Thymus (tissue), 11 donors: ENCODE measurements at regions not wholly inside any gene's neighbourhood (a gene's known extent, or its start where the extent isn't known, plus 50 kb on each side); places are given as distances from the start of the nearest gene placed in this dataset.
"Not testable (repeated sequence)": the region's sequence is repeated elsewhere in the genome, so short reads cannot be mapped to it uniquely, and the experiment has no call there.

ENCODE experiments used
- DNase-seq, 9 donors: peaks; one replicate each; pipeline ENCODE4 v3.0.0-alpha.2; 2013; ENCODE audit warnings: low spot score in 9 of 9, low read depth in 6 of 9, missing footprints in 1 of 9
- H3K27ac ChIP-seq, 2 donors: one replicate each; pipeline ENCODE4 v1.5.1; 2013; ENCODE audit warnings: control low read depth in 1 of 2, low read depth in 1 of 2, low read length in 1 of 2, mild to moderate bottlenecking in 1 of 2, moderate library complexity in 1 of 2
- H3K27me3 ChIP-seq, 2 donors: one replicate each; pipeline ENCODE4 v1.5.1; 2013; ENCODE audit warnings: low read length in 1 of 2; ENCODE audit not compliant: control insufficient read depth in 2 of 2, insufficient read depth in 1 of 2
- H3K36me3 ChIP-seq, 2 donors: one replicate each; pipeline ENCODE4 v1.5.1; 2013; ENCODE audit warnings: low read length in 1 of 2, mild to moderate bottlenecking in 1 of 2, moderate library complexity in 1 of 2; ENCODE audit not compliant: control insufficient read depth in 2 of 2, insufficient read depth in 2 of 2
- H3K4me1 ChIP-seq, 2 donors: one replicate each; pipeline ENCODE4 v1.5.1; 2013; ENCODE audit warnings: low read length in 2 of 2; ENCODE audit not compliant: control insufficient read depth in 2 of 2, insufficient read depth in 2 of 2
- H3K4me3 ChIP-seq, 2 donors: one replicate each; pipeline ENCODE4 v1.5.1; 2013; ENCODE audit warnings: low read length in 2 of 2, control low read depth in 1 of 2, mild to moderate bottlenecking in 1 of 2
- H3K9me3 ChIP-seq, 2 donors: one replicate each; pipeline ENCODE4 v1.5.1; 2013; ENCODE audit warnings: low read length in 1 of 2, mild to moderate bottlenecking in 1 of 2; ENCODE audit not compliant: control insufficient read depth in 2 of 2, insufficient read depth in 1 of 2
- WGBS: extraction: QIAGEN DNeasy Blood & Tissue Kit; methylation state at CpG from one replicate; pipeline ENCODE4 v1.1.7; 2013; 5-methylcytosine and 5-hydroxymethylcytosine counted together
- donor health status: healthy.

DNA sequence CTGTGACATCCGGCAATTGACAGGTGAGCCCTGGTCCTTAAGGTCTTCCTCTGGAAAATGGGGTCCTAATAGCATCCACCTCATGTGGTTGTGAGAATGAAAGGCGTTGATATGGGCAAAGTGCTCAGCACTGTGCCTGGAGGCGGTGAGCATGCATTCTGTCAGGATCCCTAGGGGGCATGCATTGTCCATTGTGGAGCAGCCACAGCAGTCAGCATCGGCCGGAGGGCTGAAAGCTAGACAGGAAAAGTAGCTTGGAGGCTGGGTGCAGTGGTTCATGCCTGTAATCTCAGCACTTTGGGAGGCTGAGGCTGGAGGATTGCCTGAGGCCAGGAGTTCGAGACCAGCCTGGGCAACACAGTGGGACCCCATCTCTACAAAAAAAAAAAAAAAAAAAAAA is 122.2 kb downstream of the LHX2 start:
- Histone ChIP-seq H3K4me1 (no peaks in the 10 kb centered on the region), H3K27ac (no peak overlapping the region), H3K4me3 (no peak overlapping the region), H3K9me3 (no peaks in the 10 kb centered on the region), H3K36me3 (no peaks in the 10 kb centered on the region), H3K27me3 (no peaks in the 10 kb centered on the region)
- DNase-seq = no peak
- WGBS = 61% methylated on average over 6 of the region's 6 CpGs

DNA sequence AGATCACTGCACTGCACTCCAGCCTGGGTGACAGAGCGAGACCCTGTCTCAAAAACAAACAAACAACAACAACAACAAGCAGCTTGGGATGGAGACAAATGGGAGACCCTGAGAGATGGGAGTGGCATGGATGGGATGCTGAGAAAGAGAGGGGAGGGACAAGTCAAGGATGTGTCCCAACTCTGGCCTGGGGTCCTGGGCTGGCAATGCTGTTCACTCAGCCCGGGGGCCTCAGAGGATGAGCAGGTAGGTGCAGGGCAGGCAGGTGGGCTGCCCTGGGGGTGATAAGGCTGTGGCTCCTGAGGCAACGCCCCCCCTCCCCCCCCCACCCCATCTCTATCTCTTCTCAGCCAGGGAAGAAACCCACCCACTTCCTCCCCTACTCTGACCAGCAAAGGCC is 123.0 kb downstream of the LHX2 start:
- WGBS = 75% methylated on average over 3 of the region's 3 CpGs
- no peak overlapping the region for H3K27ac ChIP-seq

DNA sequence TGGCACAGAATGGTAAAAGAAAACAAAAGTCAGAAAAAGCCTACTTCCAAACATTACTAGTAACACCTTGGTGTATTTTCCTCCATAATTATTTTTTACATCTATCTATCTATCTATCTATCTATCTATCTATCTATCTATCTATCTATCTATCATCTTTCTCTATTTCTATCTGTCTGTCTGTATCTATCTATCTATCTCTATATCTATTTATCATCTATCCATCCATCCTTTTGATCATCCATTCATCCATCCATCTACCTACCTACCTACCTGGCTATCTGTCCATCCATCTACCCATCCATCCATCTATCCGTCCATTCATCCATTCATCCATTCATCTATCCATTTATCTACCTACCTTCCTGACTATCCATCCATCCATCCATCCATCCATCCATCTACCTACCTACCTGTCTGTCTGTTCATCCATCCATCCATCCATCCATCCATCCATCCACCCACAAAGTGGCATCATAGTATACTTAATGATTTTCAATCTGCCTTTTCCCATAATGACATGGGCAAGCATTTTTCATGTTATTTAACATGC is 121.9 kb upstream of the NEK6 start:
- Histone ChIP-seq H3K27me3 (no peaks in the 10 kb centered on the region), H3K27ac (no peak overlapping the region), H3K4me3 (no peak overlapping the region), H3K9me3 (no peaks in the 10 kb centered on the region), H3K4me1 (no peaks in the 10 kb centered on the region), H3K36me3 (no peaks in the 10 kb centered on the region)
- 94% methylated on average over 1 of the region's 1 CpG for WGBS
- DNase-seq = no peak

More for the DNA sequence above, 123.0 kb downstream of the LHX2 start:
- Histone ChIP-seq H3K4me1 (no peaks in the 10 kb centered on the region), H3K4me3 (no peak overlapping the region), H3K9me3 (no peaks in the 10 kb centered on the region), H3K36me3 (no peaks in the 10 kb centered on the region), H3K27me3 (no peaks in the 10 kb centered on the region)
- DNase-seq = no peak

DNA sequence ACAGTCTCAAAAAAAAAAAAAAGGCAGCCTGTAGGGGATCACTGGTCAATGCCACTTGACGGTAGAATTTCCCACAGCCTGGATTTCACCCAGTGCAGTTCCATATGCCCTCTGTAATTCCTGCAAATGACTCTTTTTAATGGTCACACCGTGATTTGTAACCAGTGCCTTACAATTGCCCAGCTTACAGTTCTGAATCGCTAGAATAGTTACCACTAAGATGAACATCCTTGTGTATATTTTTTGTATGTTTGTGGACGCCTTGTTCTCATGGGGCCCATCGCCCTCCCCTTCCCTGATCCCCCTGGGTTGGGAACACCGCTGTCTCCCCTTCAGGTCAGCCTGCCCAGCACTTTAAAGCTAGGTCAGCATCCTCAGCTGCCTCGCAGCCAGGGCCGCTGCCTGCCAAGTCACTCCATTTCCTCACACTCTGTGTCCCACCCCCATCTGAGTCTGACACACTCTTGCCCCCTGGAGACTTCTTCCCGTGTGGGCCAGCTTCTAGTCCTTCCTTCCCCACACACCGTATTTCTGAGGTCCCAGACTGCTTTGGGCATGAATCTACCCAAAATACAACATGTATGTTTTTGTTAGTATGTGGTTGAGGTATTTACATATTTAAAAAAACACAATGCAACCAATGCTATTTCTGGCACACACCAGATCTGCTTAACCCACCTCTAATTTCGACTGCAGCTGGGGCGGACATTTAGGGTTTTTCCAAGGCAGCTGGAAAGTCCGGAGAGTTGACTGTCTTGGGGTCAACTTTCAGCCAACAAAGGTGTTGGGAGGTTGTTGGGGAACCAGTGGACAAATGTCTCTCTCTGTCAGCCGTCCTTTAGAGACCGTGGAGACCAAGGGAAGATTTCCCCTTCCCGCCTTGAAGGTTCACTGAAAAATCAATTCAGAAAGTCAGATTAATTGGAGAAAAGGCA is 120.5 kb upstream of the NEK6 start:
- no peaks in the 10 kb centered on the region for H3K27me3 ChIP-seq
- H3K9me3 ChIP-seq = no peaks in the 10 kb centered on the region
- no peaks in the 10 kb centered on the region for H3K4me1 ChIP-seq
- H3K4me3 ChIP-seq = no peak overlapping the region
- H3K36me3 ChIP-seq = no peaks in the 10 kb centered on the region
- H3K27ac ChIP-seq = no peak overlapping the region
- no peak for DNase-seq
- WGBS = 90% methylated on average over 16 of the region's 16 CpGs

DNA sequence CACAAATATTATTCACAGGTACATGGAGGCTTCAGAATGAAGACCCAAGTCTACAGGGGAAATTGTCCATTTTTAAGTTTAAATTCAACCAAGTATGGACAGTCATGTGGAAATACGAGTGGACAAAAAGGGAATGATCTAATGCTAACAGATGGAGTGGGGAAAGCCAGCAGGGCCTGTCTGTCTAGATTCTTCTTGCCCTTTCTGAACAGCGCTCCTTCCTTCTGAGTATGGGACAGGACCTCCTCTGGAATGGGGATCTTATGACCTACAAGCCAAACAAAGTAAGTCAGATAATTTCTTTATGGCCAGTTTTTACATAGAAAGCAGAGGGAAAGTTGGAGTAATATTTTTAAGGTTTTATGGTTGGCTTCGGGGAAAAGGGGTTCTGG is 119.8 kb upstream of the NEK6 start:
- Histone ChIP-seq H3K4me3 (no peak overlapping the region), H3K4me1 (no peaks in the 10 kb centered on the region), H3K9me3 (no peaks in the 10 kb centered on the region), H3K36me3 (no peaks in the 10 kb centered on the region), H3K27ac (peak overlapping the region in 1 of 2 donors; percentile 18), H3K27me3 (no peaks in the 10 kb centered on the region)
- DNase-seq = no peak
- WGBS = 94% methylated on average over 3 of the region's 3 CpGs

DNA sequence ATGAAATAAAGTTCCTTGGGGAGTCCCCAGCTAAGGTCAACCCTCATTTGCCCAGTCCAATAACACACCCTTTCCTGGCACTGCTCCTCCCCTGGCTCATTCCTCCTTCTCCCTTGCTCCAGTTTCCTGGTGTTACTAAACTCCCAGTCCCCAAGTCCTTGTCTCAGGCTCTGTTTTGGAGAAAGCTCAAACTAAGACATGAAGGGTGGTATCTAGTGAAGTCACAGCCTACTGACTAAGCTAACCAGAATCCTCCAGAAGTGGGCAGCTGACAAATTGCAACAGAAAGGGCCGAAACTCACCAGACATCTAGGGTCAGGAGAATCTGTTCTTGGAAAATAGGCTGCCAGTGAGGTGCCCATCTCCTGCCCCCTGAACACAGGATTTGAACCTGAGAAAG is 118.7 kb upstream of the NEK6 start:
- DNase-seq = no peak
- WGBS = 94% methylated on average over 1 of the region's 1 CpG
- H3K36me3 ChIP-seq = no peaks in the 10 kb centered on the region

DNA sequence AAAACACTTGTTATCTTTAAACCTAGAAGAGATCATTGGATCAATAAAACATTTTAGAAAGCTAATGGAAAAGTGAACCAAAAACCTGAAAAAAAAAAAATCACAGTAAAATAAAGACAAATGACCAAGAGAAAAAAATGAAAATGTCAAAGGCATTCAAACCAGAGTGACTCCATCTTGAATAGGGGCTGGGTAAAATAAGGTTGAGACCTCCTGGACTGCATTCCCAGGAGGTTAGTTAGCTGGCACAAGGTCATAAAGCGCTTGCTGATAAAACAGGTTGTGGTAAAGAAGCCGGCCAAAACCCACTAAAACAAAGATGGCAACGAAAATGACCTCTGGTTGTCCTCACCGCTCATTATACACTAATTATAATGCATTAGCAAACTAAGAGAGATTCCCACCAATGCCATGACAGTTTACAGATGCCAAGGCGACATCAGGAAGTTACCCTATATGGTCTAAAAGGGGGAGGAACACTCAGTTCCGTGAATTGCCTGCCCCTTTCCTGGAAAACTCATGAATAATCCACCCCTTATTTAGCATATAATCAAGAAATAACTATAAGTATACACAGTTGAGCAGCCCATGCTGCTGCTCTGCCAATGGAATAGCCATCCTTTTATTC is 116.7 kb upstream of the NEK6 start:
- 93% methylated on average over 6 of the region's 6 CpGs for WGBS
- no peaks in the 10 kb centered on the region for H3K9me3 ChIP-seq
- no peaks in the 10 kb centered on the region for H3K4me1 ChIP-seq
- DNase-seq = no peak
- H3K4me3 ChIP-seq = no peak overlapping the region
- no peak overlapping the region for H3K27ac ChIP-seq
- H3K36me3 ChIP-seq = no peaks in the 10 kb centered on the region
- no peaks in the 10 kb centered on the region for H3K27me3 ChIP-seq

More for the DNA sequence above, 118.7 kb upstream of the NEK6 start:
- H3K4me1 ChIP-seq = no peaks in the 10 kb centered on the region
- no peak overlapping the region for H3K4me3 ChIP-seq
- no peaks in the 10 kb centered on the region for H3K9me3 ChIP-seq
- no peaks in the 10 kb centered on the region for H3K27me3 ChIP-seq
- no peak overlapping the region for H3K27ac ChIP-seq

DNA sequence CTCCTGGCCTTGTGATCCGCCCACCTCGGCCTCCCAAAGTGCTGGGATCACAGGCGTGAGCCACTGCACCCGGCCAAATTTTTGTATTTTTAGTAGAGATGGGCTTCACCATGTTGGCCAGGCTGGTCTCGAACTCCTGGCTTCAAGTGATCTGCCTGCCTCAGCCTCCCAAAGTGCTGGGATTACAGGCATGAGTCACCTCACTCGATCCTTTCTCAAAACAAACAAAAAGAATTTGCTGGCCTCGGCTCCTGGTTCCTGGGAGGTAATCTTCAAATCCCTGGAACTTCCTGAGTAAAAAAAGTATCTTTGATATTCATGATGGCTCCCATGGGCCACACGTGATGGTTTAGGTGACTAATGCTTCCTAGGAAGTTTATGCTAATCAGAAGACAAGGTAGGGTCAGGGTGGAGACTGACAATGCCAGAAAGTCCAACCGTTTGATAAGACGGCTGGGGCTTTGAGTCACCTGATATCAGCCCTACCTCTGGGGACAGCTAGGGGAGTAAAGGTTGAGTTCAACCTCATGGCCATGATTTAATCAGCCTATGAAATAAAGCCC is 113.1 kb upstream of the NEK6 start:
- H3K27me3 ChIP-seq, H3K4me1 ChIP-seq, H3K9me3 ChIP-seq, H3K36me3 ChIP-seq, H3K4me3 ChIP-seq, DNase-seq, H3K27ac ChIP-seq: not testable (repeated sequence)
- WGBS = 92% methylated on average over 10 of the region's 10 CpGs

DNA sequence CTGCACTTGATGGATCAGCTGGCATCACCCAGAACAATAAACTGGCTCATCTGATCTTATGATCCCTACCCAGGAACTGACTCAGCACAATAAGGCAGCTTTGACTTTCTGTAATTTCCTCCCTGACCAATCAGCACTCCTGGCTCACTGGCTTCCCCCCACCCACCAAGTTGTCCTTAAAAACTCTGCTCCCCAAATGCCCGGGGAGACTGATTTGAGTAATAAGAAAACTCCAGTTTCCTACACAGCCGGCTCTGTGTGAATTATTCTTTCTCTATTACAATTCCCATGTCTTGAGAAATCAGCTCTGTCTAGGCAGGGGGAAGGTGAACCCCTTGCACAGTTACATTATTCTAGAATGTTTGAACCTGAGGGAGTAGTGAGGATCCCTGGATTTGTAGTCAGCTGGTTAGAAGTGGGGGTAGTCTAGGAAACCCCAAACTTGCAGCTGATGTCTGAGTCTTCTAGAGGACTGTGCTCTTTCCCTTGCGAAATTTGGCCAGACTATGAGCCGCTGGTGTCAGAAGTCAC is 111.7 kb upstream of the NEK6 start:
- Histone ChIP-seq H3K36me3 (no peaks in the 10 kb centered on the region), H3K9me3 (no peaks in the 10 kb centered on the region), H3K27me3 (no peaks in the 10 kb centered on the region), H3K4me3 (no peak overlapping the region), H3K27ac (no peak overlapping the region), H3K4me1 (no peaks in the 10 kb centered on the region)
- no peak for DNase-seq
- 93% methylated on average over 4 of the region's 4 CpGs for WGBS
